ENCODE measurements at regions not wholly inside any gene's neighbourhood (a gene's known extent, or its start where the extent isn't known, plus 50 kb on each side); places are given as distances from the start of the nearest gene placed in this dataset.
"Not testable (repeated sequence)": the region's sequence is repeated elsewhere in the genome, so short reads cannot be mapped to it uniquely, and the experiment has no call there.

DNA sequence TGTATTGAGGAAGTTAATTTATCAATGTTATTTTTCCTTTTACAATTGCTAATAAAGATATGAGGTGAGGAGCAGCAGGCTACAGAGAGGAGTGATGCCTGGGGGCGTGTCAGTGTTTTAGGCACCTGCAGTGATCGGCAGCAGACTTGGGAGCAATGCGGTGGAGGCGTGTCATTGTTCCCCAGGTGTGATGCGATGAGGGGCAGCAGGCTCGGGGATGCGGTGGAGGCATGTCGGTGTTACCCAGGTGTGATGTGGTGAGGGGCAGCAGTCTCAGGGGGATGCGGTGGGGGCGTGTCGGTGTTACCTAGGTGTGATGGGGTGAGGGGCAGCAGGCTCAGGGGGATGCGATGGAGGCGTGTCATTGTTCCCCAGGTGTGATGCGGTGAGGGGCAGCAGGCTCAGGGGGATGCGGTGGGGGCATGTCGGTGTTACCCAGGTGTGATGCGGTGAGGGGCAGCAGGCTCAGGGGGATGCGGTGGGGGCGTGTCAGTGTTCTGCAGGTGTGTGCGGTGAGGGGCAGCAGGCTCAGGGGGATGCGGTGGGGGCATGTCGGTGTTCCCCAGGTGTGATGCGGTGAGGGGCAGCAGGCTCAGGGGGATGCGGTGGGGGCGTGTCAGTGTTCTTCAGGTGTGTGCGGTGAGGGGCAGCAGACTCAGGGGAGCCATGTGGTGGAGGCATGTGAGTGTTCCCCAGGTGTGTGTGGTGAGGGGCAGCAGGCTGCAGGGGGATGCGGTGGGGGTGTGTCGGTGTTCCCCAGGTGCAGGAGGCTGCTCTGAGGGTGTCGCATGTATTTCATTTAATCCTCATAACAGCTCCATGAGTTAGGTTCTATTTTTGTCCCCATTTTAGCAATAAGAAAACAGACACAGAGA lies 186.2 kb upstream of the GOLGA6L22 start:
- TF ChIP-seq, protein P1, sequence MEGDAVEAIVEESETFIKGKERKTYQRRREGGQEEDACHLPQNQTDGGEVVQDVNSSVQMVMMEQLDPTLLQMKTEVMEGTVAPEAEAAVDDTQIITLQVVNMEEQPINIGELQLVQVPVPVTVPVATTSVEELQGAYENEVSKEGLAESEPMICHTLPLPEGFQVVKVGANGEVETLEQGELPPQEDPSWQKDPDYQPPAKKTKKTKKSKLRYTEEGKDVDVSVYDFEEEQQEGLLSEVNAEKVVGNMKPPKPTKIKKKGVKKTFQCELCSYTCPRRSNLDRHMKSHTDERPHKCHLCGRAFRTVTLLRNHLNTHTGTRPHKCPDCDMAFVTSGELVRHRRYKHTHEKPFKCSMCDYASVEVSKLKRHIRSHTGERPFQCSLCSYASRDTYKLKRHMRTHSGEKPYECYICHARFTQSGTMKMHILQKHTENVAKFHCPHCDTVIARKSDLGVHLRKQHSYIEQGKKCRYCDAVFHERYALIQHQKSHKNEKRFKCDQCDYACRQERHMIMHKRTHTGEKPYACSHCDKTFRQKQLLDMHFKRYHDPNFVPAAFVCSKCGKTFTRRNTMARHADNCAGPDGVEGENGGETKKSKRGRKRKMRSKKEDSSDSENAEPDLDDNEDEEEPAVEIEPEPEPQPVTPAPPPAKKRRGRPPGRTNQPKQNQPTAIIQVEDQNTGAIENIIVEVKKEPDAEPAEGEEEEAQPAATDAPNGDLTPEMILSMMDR (IDR thresholded peaks at IDR 0.05) = not testable (repeated sequence)
- TF ChIP-seq POLR2A (IDR thresholded peaks at IDR 0.05) = not testable (repeated sequence)
